ENCODE measurements at regions not wholly inside any gene's neighbourhood (a gene's known extent, or its start where the extent isn't known, plus 50 kb on each side); places are given as distances from the start of the nearest gene placed in this dataset.

DNA sequence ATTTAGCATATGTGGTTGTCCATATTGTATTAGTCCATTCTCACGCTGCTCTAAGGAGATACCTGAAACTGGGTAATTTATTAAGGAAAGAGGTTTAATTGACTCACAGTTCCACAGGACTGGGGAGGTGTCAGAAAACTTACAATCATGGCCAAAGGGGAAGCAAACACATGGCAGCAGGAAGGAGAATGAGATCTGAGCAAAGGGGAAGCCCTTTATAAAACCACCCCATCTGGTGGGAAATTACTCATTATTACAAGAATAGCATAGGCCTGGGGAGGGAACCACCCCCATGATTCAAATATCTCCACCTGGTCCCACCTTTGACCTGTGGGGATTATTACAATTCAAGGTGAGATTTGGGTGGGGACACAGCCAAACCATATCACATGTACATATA is 122.6 kb upstream of the ANK2 start:
- Histone ChIP-seq H3K4me1 (replicated peaks in 1 of 2; ENCODE audit: control insufficient read depth in 2 of 2, insufficient read depth in 2 of 2, low read length in 2 of 2) (no peaks in the 10 kb centered on the region; a peak in 1 of 5 replicates), H3K27ac (ENCODE audit: extremely low read depth, low read depth, low read length) (no peak overlapping the region), H3K27me3 (ENCODE audit: control insufficient read depth in 2 of 2, insufficient read depth in 2 of 2, low read length in 2 of 2) (no peaks in the 10 kb centered on the region), H3K9me3 (replicated peaks; ENCODE audit: control insufficient read depth, insufficient read depth, low read depth, low read length) (no peaks in the 10 kb centered on the region), H3K4me3 (no peak overlapping the region), H3K9me1 (ENCODE audit: control insufficient read depth, insufficient read depth, low read length) (no peaks in the 10 kb centered on the region), H3K36me3 (ENCODE audit: control insufficient read depth, insufficient read depth, low read length) (no peaks in the 10 kb centered on the region), H2AFZ (ENCODE audit: low read depth, low read length) (no peak overlapping the region), H3K79me2 (ENCODE audit: control insufficient read depth, insufficient read depth, low read length) (no peaks in the 10 kb centered on the region), H3K9ac (ENCODE audit: insufficient read depth in 1 of 2, low read depth in 2 of 2, low read length in 2 of 2) (no peak overlapping the region), H4K20me1 (replicated peaks; ENCODE audit: control insufficient read depth, insufficient read depth, low read length) (no peaks in the 10 kb centered on the region), H3K4me2 (ENCODE audit: insufficient read depth, low read length) (no peak overlapping the region)
- TF ChIP-seq HDGF (IDR thresholded peaks at IDR 0.05): no peak
- TF ChIP-seq BCOR (IDR thresholded peaks at IDR 0.05): no peak
- BruUV-seq (replicated peaks): no TSS peak
- intact Hi-C loops (cut with micrococcal nuclease): no loop called here
- 0% methylated on average over 1 of the region's 1 CpG for WGBS (ENCODE audit: insufficient coverage, low coverage, missing lambda C conversion rate)
- ChIA-PET CTCF (ENCODE audit: low intra/inter-chr PET ratio) (no interaction called here), POLR2A (no interaction called here)
- DNase-seq (ENCODE audit: extremely low read depth in 1 of 4, low spot score in 3 of 4) (no peak), FAIRE-seq (no peak), ATAC-seq (no peak)
- in situ Hi-C loops (cut with MboI): no loop called here

DNA sequence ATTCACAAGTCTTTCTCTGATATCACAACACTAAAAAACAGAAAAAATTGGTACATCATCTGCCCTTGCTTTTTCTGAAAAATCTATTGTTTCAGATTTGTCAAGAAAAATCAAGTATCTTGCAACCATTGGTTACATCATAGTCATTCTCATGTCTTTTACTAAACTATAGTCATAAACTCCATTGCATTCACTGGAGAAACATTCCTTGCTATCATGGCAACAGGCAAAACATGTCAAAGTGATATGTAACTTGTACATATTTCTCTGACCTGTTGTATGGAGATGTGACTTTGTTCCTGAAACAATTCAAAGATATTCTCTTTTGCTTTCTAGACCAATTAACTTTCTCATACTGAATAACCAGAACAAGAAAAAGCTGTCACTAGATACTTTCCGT is 121.9 kb upstream of the ANK2 start:
- Histone ChIP-seq H3K36me3 (ENCODE audit: control insufficient read depth, insufficient read depth, low read length) (no peaks in the 10 kb centered on the region), H3K27ac (ENCODE audit: extremely low read depth, low read depth, low read length) (no peak overlapping the region), H3K4me2 (ENCODE audit: insufficient read depth, low read length) (no peak overlapping the region), H4K20me1 (replicated peaks; ENCODE audit: control insufficient read depth, insufficient read depth, low read length) (no peaks in the 10 kb centered on the region), H3K9me3 (replicated peaks; ENCODE audit: control insufficient read depth, insufficient read depth, low read depth, low read length) (no peaks in the 10 kb centered on the region), H3K9ac (ENCODE audit: insufficient read depth in 1 of 2, low read depth in 2 of 2, low read length in 2 of 2) (no peak overlapping the region), H3K79me2 (ENCODE audit: control insufficient read depth, insufficient read depth, low read length) (no peaks in the 10 kb centered on the region), H2AFZ (ENCODE audit: low read depth, low read length) (no peak overlapping the region), H3K27me3 (ENCODE audit: control insufficient read depth in 2 of 2, insufficient read depth in 2 of 2, low read length in 2 of 2) (no peaks in the 10 kb centered on the region), H3K4me3 (no peak overlapping the region), H3K4me1 (replicated peaks in 1 of 2; ENCODE audit: control insufficient read depth in 2 of 2, insufficient read depth in 2 of 2, low read length in 2 of 2) (no peaks in the 10 kb centered on the region; a peak in 1 of 5 replicates), H3K9me1 (ENCODE audit: control insufficient read depth, insufficient read depth, low read length) (no peaks in the 10 kb centered on the region)
- in situ Hi-C loops (cut with MboI): no loop called here
- intact Hi-C loops (cut with micrococcal nuclease): no loop called here
- ChIA-PET CTCF (ENCODE audit: low intra/inter-chr PET ratio) (no interaction called here), POLR2A (no interaction called here)
- no TSS peak for BruUV-seq (replicated peaks)
- FAIRE-seq (no peak), DNase-seq (ENCODE audit: extremely low read depth in 1 of 4, low spot score in 3 of 4) (no peak), ATAC-seq (no peak)
- WGBS (ENCODE audit: insufficient coverage, low coverage, missing lambda C conversion rate): 0% methylated on average over 1 of the region's 1 CpG
- no peak for TF ChIP-seq ZNF12 (CRISPR knock-in tag; IDR thresholded peaks at IDR 0.05)
- no peak for TF ChIP-seq ZNF583 (CRISPR knock-in tag; IDR thresholded peaks at IDR 0.05)
- no peak for TF ChIP-seq IFI16 (CRISPR knock-in tag; IDR thresholded peaks at IDR 0.05)
